Progenitor cell of endocrine pancreas (in vitro differentiated cells): ENCODE measurements at regions not wholly inside any gene's neighbourhood (a gene's known extent, or its start where the extent isn't known, plus 50 kb on each side); places are given as distances from the start of the nearest gene placed in this dataset.

Experiments
- DNase-seq: peaks from one replicate; pipeline ENCODE4 v3.0.0; 2021; ENCODE audit warnings: low spot score; ENCODE audit not compliant: unreplicated experiment
- H3K27ac Mint-ChIP-seq: 2 replicates; pipeline ENCODE4 v1.8.0; 2021; ENCODE audit warnings: mild to moderate bottlenecking, moderate library complexity, mixed read lengths
- H3K27me3 Mint-ChIP-seq: 2 replicates; pipeline ENCODE4 v1.8.0; 2021; ENCODE audit warnings: mixed read lengths
- H3K36me3 Mint-ChIP-seq: 2 replicates; pipeline ENCODE4 v1.8.0; 2022; ENCODE audit warnings: mixed read lengths; ENCODE audit not compliant: insufficient read depth
- H3K4me1 Mint-ChIP-seq: 2 replicates; pipeline ENCODE4 v1.8.0; 2021; ENCODE audit warnings: low read depth, mixed read lengths
- H3K4me3 Mint-ChIP-seq: 2 replicates; pipeline ENCODE4 v1.8.0; 2021; ENCODE audit warnings: low read depth, mild to moderate bottlenecking, moderate library complexity, mixed read lengths
- H3K9me3 Mint-ChIP-seq: 2 replicates; pipeline ENCODE4 v1.8.0; 2021; ENCODE audit warnings: low read depth, mixed read lengths
- CTCF ChIP-seq: fragments of 200-600 bp; sonication (generic); IDR thresholded peaks from one replicate; pipeline ENCODE4 v1.5.0; 2021; ENCODE audit warnings: antibody characterized with exemption, mild to moderate bottlenecking; ENCODE audit not compliant: unreplicated experiment

- no peak for TF ChIP-seq CTCF
- Mint-ChIP-seq H3K4me1 (peaks cover 12% of the 10 kb centered on the region), H3K36me3 (no peaks in the 10 kb centered on the region), H3K4me3 (no peak overlapping the region), H3K9me3 (peaks cover 6% of the 10 kb centered on the region), H3K27ac (no peak overlapping the region), H3K27me3 (peaks cover 37% of the 10 kb centered on the region)
- no peak for DNase-seq
These were observed 136.0 kb upstream of the GLI2 start for GRCh38 chr2:120599656-120600055.

DNA sequence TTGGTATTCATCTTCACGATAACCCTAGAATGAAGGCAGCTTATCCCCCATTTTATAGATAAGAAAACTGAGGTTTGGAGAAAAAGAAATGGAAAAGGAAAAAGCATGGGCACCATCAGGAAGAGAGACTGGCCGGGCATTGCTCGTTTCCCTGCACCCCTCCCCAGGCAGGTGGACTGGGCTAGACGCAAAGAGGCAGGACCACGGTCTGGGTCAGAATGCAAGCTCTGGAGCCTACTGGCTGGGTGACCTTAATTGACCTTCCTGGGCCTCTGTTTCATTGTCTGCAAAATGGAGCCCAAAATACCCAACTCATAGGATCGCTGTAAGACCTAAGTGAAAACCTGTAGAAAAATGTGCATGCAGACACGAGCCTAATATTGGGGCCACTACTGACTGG is 135.3 kb upstream of the GLI2 start:
- Mint-ChIP-seq H3K9me3 (peaks cover 6% of the 10 kb centered on the region), H3K4me1 (peaks cover 10% of the 10 kb centered on the region), H3K27ac (no peak overlapping the region), H3K36me3 (no peaks in the 10 kb centered on the region), H3K27me3 (peaks cover 35% of the 10 kb centered on the region), H3K4me3 (no peak overlapping the region)
- DNase-seq: no peak
- no peak for TF ChIP-seq CTCF

DNA sequence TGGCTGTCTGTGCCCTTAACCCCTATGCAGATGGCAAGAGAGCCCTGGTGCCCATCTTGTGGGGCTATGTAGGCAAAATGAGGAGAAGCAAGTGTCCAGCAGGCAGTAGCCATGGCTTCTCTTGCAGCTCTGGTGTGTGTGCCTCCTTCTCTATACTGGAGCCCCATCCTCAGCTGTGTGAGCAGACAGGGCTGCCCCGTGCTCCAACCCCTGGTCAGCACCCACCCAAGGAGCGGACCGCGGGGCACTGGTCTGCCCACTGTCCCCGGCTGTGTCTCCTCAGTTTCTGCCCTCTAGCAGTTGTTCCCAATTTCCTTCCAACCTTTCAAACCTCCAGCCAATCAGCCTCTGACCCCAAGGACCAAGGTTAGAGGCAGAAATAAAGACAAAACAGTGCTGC is 134.9 kb upstream of the GLI2 start:
- H3K36me3 Mint-ChIP-seq: no peaks in the 10 kb centered on the region

GRCh38 chr2:120601566-120601965 is 134.1 kb upstream of the GLI2 start:
- Mint-ChIP-seq H3K4me3 (no peak overlapping the region), H3K27ac (no peak overlapping the region), H3K27me3 (peaks cover 24% of the 10 kb centered on the region), H3K9me3 (peaks cover 6% of the 10 kb centered on the region), H3K36me3 (no peaks in the 10 kb centered on the region), H3K4me1 (peaks cover 15% of the 10 kb centered on the region)
- no peak for DNase-seq
- no peak for TF ChIP-seq CTCF

More for the DNA sequence above, 134.9 kb upstream of the GLI2 start:
- Mint-ChIP-seq H3K4me1 (peaks cover 14% of the 10 kb centered on the region), H3K4me3 (no peak overlapping the region), H3K27me3 (peaks cover 32% of the 10 kb centered on the region), H3K27ac (no peak overlapping the region), H3K9me3 (peaks cover 6% of the 10 kb centered on the region)
- TF ChIP-seq CTCF: no peak
- DNase-seq: no peak

GRCh38 chr2:120602251-120602650 is 133.4 kb upstream of the GLI2 start:
- Mint-ChIP-seq H3K4me3 (no peak overlapping the region), H3K27me3 (peaks cover 21% of the 10 kb centered on the region), H3K36me3 (no peaks in the 10 kb centered on the region), H3K9me3 (peaks cover 6% of the 10 kb centered on the region), H3K27ac (no peak overlapping the region), H3K4me1 (peaks cover 9% of the 10 kb centered on the region)
- TF ChIP-seq CTCF: no peak
- DNase-seq: no peak
